Central memory CD8-positive, alpha-beta T cell (primary cell): ENCODE measurements at regions not wholly inside any gene's neighbourhood (a gene's known extent, or its start where the extent isn't known, plus 50 kb on each side); places are given as distances from the start of the nearest gene placed in this dataset.

Source experiments
- ATAC-seq: fragments of 150-1000 bp; cut with Tn5 transposase; replicated peaks from 2 replicates; pipeline ENCODE4 v1.10.0; 2022; ENCODE audit warnings: mild to moderate bottlenecking, moderate FRiP score, moderate number of reproducible peaks; ENCODE audit not compliant: poor library complexity, severe bottlenecking; ENCODE audit errors: extremely low read depth
- DNase-seq, 2 donors: peaks; one replicate each; pipeline ENCODE4 v3.0.0; 2021; ENCODE audit warnings: low spot score in 2 of 2
- H3K27ac Mint-ChIP-seq: one replicate; pipeline ENCODE4 v1.8.0; 2022; ENCODE audit warnings: low read depth, mild to moderate bottlenecking, moderate library complexity, mixed read lengths
- H3K27me3 Mint-ChIP-seq: one replicate; pipeline ENCODE4 v1.8.0; 2022; ENCODE audit warnings: mixed read lengths
- H3K36me3 Mint-ChIP-seq: one replicate; pipeline ENCODE4 v1.8.0; 2022; ENCODE audit warnings: mild to moderate bottlenecking, moderate library complexity, mixed read lengths; ENCODE audit not compliant: insufficient read depth
- H3K4me1 Mint-ChIP-seq: one replicate; pipeline ENCODE4 v1.8.0; 2022; ENCODE audit warnings: mixed read lengths
- H3K4me3 Mint-ChIP-seq: one replicate; pipeline ENCODE4 v1.8.0; 2022; ENCODE audit warnings: mild to moderate bottlenecking, moderate library complexity, mixed read lengths
- H3K9me3 Mint-ChIP-seq: one replicate; pipeline ENCODE4 v1.8.0; 2022; ENCODE audit warnings: mixed read lengths

- Mint-ChIP-seq H3K27ac (no peak overlapping the region), H3K9me3 (peaks cover 21% of the 10 kb centered on the region), H3K27me3 (no peaks in the 10 kb centered on the region), H3K4me3 (no peak overlapping the region), H3K36me3 (no peaks in the 10 kb centered on the region), H3K4me1 (no peaks in the 10 kb centered on the region)
- no peak for DNase-seq
- ATAC-seq: no peak
Observed at GRCh38 chr18:55950379-55951166, 362.6 kb upstream of the TCF4 start.

GRCh38 chr18:55934821-55935220 is 346.8 kb upstream of the TCF4 start:
- DNase-seq (no peak), ATAC-seq (no peak)
- H3K4me1 Mint-ChIP-seq: no peaks in the 10 kb centered on the region
- H3K27me3 Mint-ChIP-seq: no peaks in the 10 kb centered on the region
- no peak overlapping the region for H3K4me3 Mint-ChIP-seq
- H3K9me3 Mint-ChIP-seq: peaks cover 19% of the 10 kb centered on the region
- H3K36me3 Mint-ChIP-seq: no peaks in the 10 kb centered on the region
- H3K27ac Mint-ChIP-seq: no peak overlapping the region

- Mint-ChIP-seq H3K27me3 (no peaks in the 10 kb centered on the region), H3K9me3 (peaks cover 13% of the 10 kb centered on the region), H3K36me3 (no peaks in the 10 kb centered on the region), H3K27ac (no peak overlapping the region), H3K4me3 (no peak overlapping the region), H3K4me1 (no peaks in the 10 kb centered on the region)
- ATAC-seq (no peak), DNase-seq (no peak)
Observed at GRCh38 chr18:55932675-55933074, 344.7 kb upstream of the TCF4 start.

- H3K9me3 Mint-ChIP-seq: peaks cover 15% of the 10 kb centered on the region
- DNase-seq: no peak
- ATAC-seq: no peak
- H3K4me1 Mint-ChIP-seq: no peaks in the 10 kb centered on the region
- H3K27ac Mint-ChIP-seq: no peak overlapping the region
- no peaks in the 10 kb centered on the region for H3K27me3 Mint-ChIP-seq
- no peak overlapping the region for H3K4me3 Mint-ChIP-seq
- no peaks in the 10 kb centered on the region for H3K36me3 Mint-ChIP-seq
Observed at GRCh38 chr18:55927831-55928230, 339.8 kb upstream of the TCF4 start.

- Mint-ChIP-seq H3K4me3 (no peak overlapping the region), H3K36me3 (no peaks in the 10 kb centered on the region), H3K9me3 (peaks cover 13% of the 10 kb centered on the region), H3K27ac (no peak overlapping the region), H3K4me1 (no peaks in the 10 kb centered on the region), H3K27me3 (no peaks in the 10 kb centered on the region)
- ATAC-seq (no peak), DNase-seq (no peak)
Observed at GRCh38 chr18:55925772-55926171, 337.8 kb upstream of the TCF4 start.

- no peak overlapping the region for H3K27ac Mint-ChIP-seq
- ATAC-seq: no peak
- no peaks in the 10 kb centered on the region for H3K4me1 Mint-ChIP-seq
- H3K4me3 Mint-ChIP-seq: no peak overlapping the region
- peaks cover 37% of the 10 kb centered on the region for H3K9me3 Mint-ChIP-seq
- no peaks in the 10 kb centered on the region for H3K27me3 Mint-ChIP-seq
- no peak for DNase-seq
- H3K36me3 Mint-ChIP-seq: no peaks in the 10 kb centered on the region
Observed at GRCh38 chr18:55920063-55920462, 332.1 kb upstream of the TCF4 start.

GRCh38 chr18:55918444-55918843 is 330.5 kb upstream of the TCF4 start:
- DNase-seq: no peak
- H3K4me3 Mint-ChIP-seq: no peak overlapping the region
- peaks cover 40% of the 10 kb centered on the region for H3K9me3 Mint-ChIP-seq
- ATAC-seq: no peak
- H3K36me3 Mint-ChIP-seq: no peaks in the 10 kb centered on the region
- no peaks in the 10 kb centered on the region for H3K27me3 Mint-ChIP-seq
- no peak overlapping the region for H3K27ac Mint-ChIP-seq
- no peaks in the 10 kb centered on the region for H3K4me1 Mint-ChIP-seq

GRCh38 chr18:55912919-55913318 is 324.9 kb upstream of the TCF4 start:
- H3K9me3 Mint-ChIP-seq: peaks cover 33% of the 10 kb centered on the region
- H3K4me3 Mint-ChIP-seq: no peak overlapping the region
- H3K36me3 Mint-ChIP-seq: no peaks in the 10 kb centered on the region
- no peaks in the 10 kb centered on the region for H3K4me1 Mint-ChIP-seq
- no peak for ATAC-seq
- H3K27me3 Mint-ChIP-seq: no peaks in the 10 kb centered on the region
- no peak overlapping the region for H3K27ac Mint-ChIP-seq
- DNase-seq: no peak

GRCh38 chr18:55912071-55912470 is 324.1 kb upstream of the TCF4 start:
- Mint-ChIP-seq H3K4me1 (no peaks in the 10 kb centered on the region), H3K4me3 (no peak overlapping the region), H3K9me3 (peaks cover 26% of the 10 kb centered on the region), H3K36me3 (no peaks in the 10 kb centered on the region), H3K27ac (no peak overlapping the region), H3K27me3 (no peaks in the 10 kb centered on the region)
- DNase-seq (no peak), ATAC-seq (no peak)

GRCh38 chr18:55910296-55910695 is 322.3 kb upstream of the TCF4 start:
- Mint-ChIP-seq H3K36me3 (no peaks in the 10 kb centered on the region), H3K4me3 (no peak overlapping the region), H3K4me1 (no peaks in the 10 kb centered on the region), H3K27me3 (no peaks in the 10 kb centered on the region), H3K9me3 (peaks cover 22% of the 10 kb centered on the region), H3K27ac (no peak overlapping the region)
- DNase-seq (no peak), ATAC-seq (no peak)

GRCh38 chr18:55908901-55909366 is 320.9 kb upstream of the TCF4 start:
- Mint-ChIP-seq H3K4me1 (no peaks in the 10 kb centered on the region), H3K36me3 (no peaks in the 10 kb centered on the region), H3K4me3 (no peak overlapping the region), H3K27me3 (no peaks in the 10 kb centered on the region), H3K9me3 (peaks cover 17% of the 10 kb centered on the region), H3K27ac (no peak overlapping the region)
- ATAC-seq (no peak), DNase-seq (no peak)

- H3K27me3 Mint-ChIP-seq: no peaks in the 10 kb centered on the region
- no peak overlapping the region for H3K27ac Mint-ChIP-seq
- H3K4me3 Mint-ChIP-seq: no peak overlapping the region
- ATAC-seq: no peak
- H3K36me3 Mint-ChIP-seq: no peaks in the 10 kb centered on the region
- H3K4me1 Mint-ChIP-seq: no peaks in the 10 kb centered on the region
- peaks cover 14% of the 10 kb centered on the region for H3K9me3 Mint-ChIP-seq
- no peak for DNase-seq
Observed at GRCh38 chr18:55907453-55908175, 319.6 kb upstream of the TCF4 start.

GRCh38 chr18:55906536-55906935 is 318.5 kb upstream of the TCF4 start:
- H3K4me3 Mint-ChIP-seq: no peak overlapping the region
- no peaks in the 10 kb centered on the region for H3K4me1 Mint-ChIP-seq
- H3K9me3 Mint-ChIP-seq: peaks cover 8% of the 10 kb centered on the region
- H3K36me3 Mint-ChIP-seq: no peaks in the 10 kb centered on the region
- ATAC-seq: no peak
- H3K27ac Mint-ChIP-seq: no peak overlapping the region
- no peak for DNase-seq
- no peaks in the 10 kb centered on the region for H3K27me3 Mint-ChIP-seq
